ENCODE measurements at regions not wholly inside any gene's neighbourhood (a gene's known extent, or its start where the extent isn't known, plus 50 kb on each side); places are given as distances from the start of the nearest gene placed in this dataset.

GRCh38 chr10:94131885-94132284, 138.2 kb downstream of the PLCE1 start:
- Histone ChIP-seq H3K36me3 (replicated peaks in 1 of 2; ENCODE audit: control insufficient read depth in 1 of 2, insufficient read depth in 2 of 2, low read length in 2 of 2) (no peaks in the 10 kb centered on the region), H3K4me2 (ENCODE audit: low read depth, low read length) (no peak overlapping the region), H3K9me3 (ENCODE audit: low read length) (no peaks in the 10 kb centered on the region), H4K20me1 (ENCODE audit: insufficient read depth, low read length) (no peaks in the 10 kb centered on the region), H3K79me2 (ENCODE audit: insufficient read depth, low read length) (no peaks in the 10 kb centered on the region), H3K27me3 (ENCODE audit: control insufficient read depth in 1 of 2, insufficient read depth in 2 of 2, low read length in 2 of 2) (no peaks in the 10 kb centered on the region), H3K4me3 (replicated peaks in 1 of 3; ENCODE audit: insufficient read depth in 1 of 3, low read depth in 2 of 3, low read length in 3 of 3) (no peak overlapping the region), H3K27ac (ENCODE audit: extremely low read length, insufficient read depth, low read length) (no peak overlapping the region), H3K9ac (ENCODE audit: insufficient read depth, low read depth, low read length) (no peak overlapping the region), H2AFZ (ENCODE audit: low read length) (no peak overlapping the region), H3K4me1 (ENCODE audit: insufficient read depth, low read length) (no peaks in the 10 kb centered on the region)
- POLR2A ChIA-PET, result no interaction called here
- ATAC-seq (no peak), DNase-seq (ENCODE audit: low spot score) (no peak), FAIRE-seq (no peak)
- no TSS peak for BruUV-seq (replicated peaks)
- in situ Hi-C loops (cut with HindIII; ENCODE audit: extremely low pct_ligation_motif_present, low pct_unique_long_range_greater_than_20kb), result no loop called here
- intact Hi-C loops (cut with micrococcal nuclease; ENCODE audit: unreplicated experiment), result no loop called here
- CTCF ChIA-PET (ENCODE audit: low intra/inter-chr PET ratio, low total read pairs), result no interaction called here
- TF ChIP-seq ZNF772 (CRISPR knock-in tag; IDR thresholded peaks at IDR 0.05) (no peak), HNRNPH1 (optimal IDR thresholded peaks at IDR 0.05; ENCODE audit: low read depth, low read length) (no peak), HDAC2 (CRISPR knock-in tag; IDR thresholded peaks at IDR 0.05) (no peak), ZNF367 (CRISPR knock-in tag; IDR thresholded peaks at IDR 0.05; ENCODE audit: borderline replicate concordance) (no peak), ZC3H4 (CRISPR knock-in tag; IDR thresholded peaks at IDR 0.05; ENCODE audit: borderline replicate concordance) (no peak), SNAI1 (CRISPR knock-in tag; IDR thresholded peaks at IDR 0.05; ENCODE audit: borderline replicate concordance) (no peak), IRF9 (CRISPR knock-in tag; IDR thresholded peaks at IDR 0.05; ENCODE audit: borderline replicate concordance) (no peak), ZSCAN9 (CRISPR knock-in tag; IDR thresholded peaks at IDR 0.05; ENCODE audit: borderline replicate concordance) (no peak), NCOA5 (CRISPR knock-in tag; IDR thresholded peaks at IDR 0.05) (no peak)
- 54% methylated on average over 3 of the region's 3 CpGs for WGBS (ENCODE audit: low lambda C conversion rate)

- no peaks in the 10 kb centered on the region for H3K4me1 ChIP-seq (ENCODE audit: insufficient read depth, low read length)
- H3K4me2 ChIP-seq (ENCODE audit: low read depth, low read length), result no peak overlapping the region
- in situ Hi-C loops (cut with HindIII; ENCODE audit: extremely low pct_ligation_motif_present, low pct_unique_long_range_greater_than_20kb) (no loop called here), intact Hi-C loops (cut with micrococcal nuclease; ENCODE audit: unreplicated experiment) (no loop called here)
- H3K27ac ChIP-seq (ENCODE audit: extremely low read length, insufficient read depth, low read length), result no peak overlapping the region
- POLR2A ChIA-PET, result no interaction called here
- ATAC-seq, result no peak
- H3K9me3 ChIP-seq (ENCODE audit: low read length), result no peaks in the 10 kb centered on the region
- no peak for DNase-seq (ENCODE audit: low spot score)
- no peaks in the 10 kb centered on the region for H3K36me3 ChIP-seq (replicated peaks in 1 of 2; ENCODE audit: control insufficient read depth in 1 of 2, insufficient read depth in 2 of 2, low read length in 2 of 2)
- no peak overlapping the region for H2AFZ ChIP-seq (ENCODE audit: low read length)
- no peaks in the 10 kb centered on the region for H4K20me1 ChIP-seq (ENCODE audit: insufficient read depth, low read length)
- BruUV-seq (replicated peaks), result no TSS peak
- no peak overlapping the region for H3K4me3 ChIP-seq (replicated peaks in 1 of 3; ENCODE audit: insufficient read depth in 1 of 3, low read depth in 2 of 3, low read length in 3 of 3)
- no peak for TF ChIP-seq ZNF740 (CRISPR knock-in tag; IDR thresholded peaks at IDR 0.05)
- H3K79me2 ChIP-seq (ENCODE audit: insufficient read depth, low read length), result no peaks in the 10 kb centered on the region
- no peak for FAIRE-seq
- H3K27me3 ChIP-seq (ENCODE audit: control insufficient read depth in 1 of 2, insufficient read depth in 2 of 2, low read length in 2 of 2), result no peaks in the 10 kb centered on the region
- CTCF ChIA-PET (ENCODE audit: low intra/inter-chr PET ratio, low total read pairs), result no interaction called here
- H3K9ac ChIP-seq (ENCODE audit: insufficient read depth, low read depth, low read length), result no peak overlapping the region
Observed at GRCh38 chr10:94133239-94133638, 139.5 kb downstream of the PLCE1 start.
